G401 (cell line): ENCODE measurements at regions not wholly inside any gene's neighbourhood (a gene's known extent, or its start where the extent isn't known, plus 50 kb on each side); places are given as distances from the start of the nearest gene placed in this dataset.
"Not testable (repeated sequence)": the region's sequence is repeated elsewhere in the genome, so short reads cannot be mapped to it uniquely, and the experiment has no call there.

Experiments
- DNase-seq: peaks from one replicate; pipeline ENCODE4 v3.0.0-alpha.2; 2015; ENCODE audit warnings: low spot score
- in situ Hi-C: cut with HindIII; loops from 2 replicates; pipeline ENCODE4 v1.10.0; 2016; ENCODE audit warnings: low sequenced_read_pairs, mixed read lengths

GRCh38 chr1:232709386-232709785, 79.5 kb upstream of the SIPA1L2 start:
- DNase-seq = no peak
- in situ Hi-C loops = no loop called here

- no peak for DNase-seq
- in situ Hi-C loops = no loop called here
Measured at GRCh38 chr1:232711996-232712395, 82.1 kb upstream of the SIPA1L2 start.

GRCh38 chr1:232713785-232714184, 83.9 kb upstream of the SIPA1L2 start:
- in situ Hi-C loops = no loop called here
- no peak for DNase-seq

GRCh38 chr1:232715154-232715553, 85.2 kb upstream of the SIPA1L2 start:
- DNase-seq = no peak
- in situ Hi-C loops = no loop called here

- DNase-seq, in situ Hi-C loops: not testable (repeated sequence)
Measured at GRCh38 chr1:232717911-232718310, 87.3 kb upstream of the MAP10 start.

- in situ Hi-C loops = no loop called here
- no peak for DNase-seq
Measured at GRCh38 chr1:232718928-232719927, 86.0 kb upstream of the MAP10 start.

GRCh38 chr1:232722626-232723025, 82.6 kb upstream of the MAP10 start:
- in situ Hi-C loops = no loop called here
- no peak for DNase-seq

GRCh38 chr1:232725305-232726047, 79.7 kb upstream of the MAP10 start:
- no peak for DNase-seq
- in situ Hi-C loops = no loop called here

GRCh38 chr1:232726048-232726779, 79.0 kb upstream of the MAP10 start:
- in situ Hi-C loops = no loop called here
- DNase-seq = no peak

GRCh38 chr1:232728507-232729263, 76.5 kb upstream of the MAP10 start:
- no peak for DNase-seq
- in situ Hi-C loops = no loop called here

- in situ Hi-C loops = no loop called here
- DNase-seq = no peak
Measured at GRCh38 chr1:232732344-232732910, 72.8 kb upstream of the MAP10 start.

GRCh38 chr1:232737917-232738316, 67.3 kb upstream of the MAP10 start:
- DNase-seq = peak; percentile 11
- in situ Hi-C loops = no loop called here

- in situ Hi-C loops = no loop called here
- no peak for DNase-seq
Measured at GRCh38 chr1:232743999-232744398, 61.2 kb upstream of the MAP10 start.

GRCh38 chr1:232744847-232745246, 60.4 kb upstream of the MAP10 start:
- in situ Hi-C loops = no loop called here
- no peak for DNase-seq

- in situ Hi-C loops, DNase-seq: not testable (repeated sequence)
Measured at GRCh38 chr1:232745698-232746097, 59.5 kb upstream of the MAP10 start.

GRCh38 chr1:232748910-232749368, 56.3 kb upstream of the MAP10 start:
- DNase-seq = no peak
- in situ Hi-C loops = no loop called here

- in situ Hi-C loops = no loop called here
- DNase-seq = peak; percentile 5
Measured at GRCh38 chr1:232751393-232752140, 53.6 kb upstream of the MAP10 start.

- DNase-seq = no peak
- in situ Hi-C loops = no loop called here
Measured at GRCh38 chr1:232752365-232752764, 52.9 kb upstream of the MAP10 start.
